ENCODE measurements at regions not wholly inside any gene's neighbourhood (a gene's known extent, or its start where the extent isn't known, plus 50 kb on each side); places are given as distances from the start of the nearest gene placed in this dataset.

DNA sequence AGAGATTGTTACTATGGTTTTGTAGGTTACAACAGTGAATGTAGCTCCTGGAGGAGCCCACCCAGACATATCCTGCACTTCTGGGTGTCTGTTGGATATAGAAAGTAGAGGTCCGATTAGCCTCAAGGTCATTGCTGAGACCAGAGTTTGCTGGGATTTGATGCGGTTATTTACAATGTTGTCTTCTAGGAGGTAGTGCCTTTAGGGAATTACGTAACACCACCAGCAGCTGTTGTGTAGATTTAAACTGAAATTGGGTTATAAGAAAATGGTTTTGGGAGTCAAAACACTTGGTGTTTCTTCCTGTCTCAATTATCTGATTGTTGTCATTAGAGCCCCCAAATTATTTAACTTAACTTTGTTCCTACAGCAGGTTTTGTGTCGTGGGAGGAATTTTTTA lies 225.3 kb upstream of the PELI2 start:
- Mint-ChIP-seq H3K36me3 (ENCODE audit: low read depth, unreplicated experiment) (no peaks in the 10 kb centered on the region), H3K9me3 (ENCODE audit: unreplicated experiment) (no peaks in the 10 kb centered on the region), H3K4me3 (ENCODE audit: unreplicated experiment) (no peak overlapping the region), H3K4me1 (ENCODE audit: unreplicated experiment) (no peaks in the 10 kb centered on the region), H3K27me3 (ENCODE audit: unreplicated experiment) (no peaks in the 10 kb centered on the region), H3K27ac (ENCODE audit: unreplicated experiment) (no peak overlapping the region)
- TF ChIP-seq, protein P1, sequence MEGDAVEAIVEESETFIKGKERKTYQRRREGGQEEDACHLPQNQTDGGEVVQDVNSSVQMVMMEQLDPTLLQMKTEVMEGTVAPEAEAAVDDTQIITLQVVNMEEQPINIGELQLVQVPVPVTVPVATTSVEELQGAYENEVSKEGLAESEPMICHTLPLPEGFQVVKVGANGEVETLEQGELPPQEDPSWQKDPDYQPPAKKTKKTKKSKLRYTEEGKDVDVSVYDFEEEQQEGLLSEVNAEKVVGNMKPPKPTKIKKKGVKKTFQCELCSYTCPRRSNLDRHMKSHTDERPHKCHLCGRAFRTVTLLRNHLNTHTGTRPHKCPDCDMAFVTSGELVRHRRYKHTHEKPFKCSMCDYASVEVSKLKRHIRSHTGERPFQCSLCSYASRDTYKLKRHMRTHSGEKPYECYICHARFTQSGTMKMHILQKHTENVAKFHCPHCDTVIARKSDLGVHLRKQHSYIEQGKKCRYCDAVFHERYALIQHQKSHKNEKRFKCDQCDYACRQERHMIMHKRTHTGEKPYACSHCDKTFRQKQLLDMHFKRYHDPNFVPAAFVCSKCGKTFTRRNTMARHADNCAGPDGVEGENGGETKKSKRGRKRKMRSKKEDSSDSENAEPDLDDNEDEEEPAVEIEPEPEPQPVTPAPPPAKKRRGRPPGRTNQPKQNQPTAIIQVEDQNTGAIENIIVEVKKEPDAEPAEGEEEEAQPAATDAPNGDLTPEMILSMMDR (IDR thresholded peaks at IDR 0.05; ENCODE audit: unreplicated experiment) = no peak
- no peak for DNase-seq (ENCODE audit: low spot score)

DNA sequence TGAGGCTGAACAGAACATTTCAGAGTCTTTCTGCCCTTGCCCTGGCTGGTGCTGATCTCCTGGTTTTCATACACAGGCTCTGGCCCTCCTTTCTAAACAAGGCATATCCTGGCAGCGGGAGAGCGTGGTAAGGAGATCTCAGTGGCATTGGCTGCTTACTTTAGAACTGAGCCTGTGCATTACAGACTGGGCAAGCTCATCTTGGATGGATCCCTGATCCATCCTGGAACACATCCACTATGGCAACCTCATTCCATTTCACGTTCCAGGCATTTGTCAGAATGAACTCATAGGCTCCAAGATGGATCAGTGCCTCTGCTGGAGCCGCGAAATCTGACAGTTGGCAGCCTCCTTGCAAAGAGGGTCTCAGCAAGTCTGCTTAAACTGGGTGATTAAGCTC lies 224.5 kb upstream of the PELI2 start:
- H3K4me1 Mint-ChIP-seq (ENCODE audit: unreplicated experiment) = no peaks in the 10 kb centered on the region
- TF ChIP-seq, protein P1 (IDR thresholded peaks at IDR 0.05; ENCODE audit: unreplicated experiment) = no peak
- no peak overlapping the region for H3K27ac Mint-ChIP-seq (ENCODE audit: unreplicated experiment)
- H3K27me3 Mint-ChIP-seq (ENCODE audit: unreplicated experiment) = no peaks in the 10 kb centered on the region
- no peaks in the 10 kb centered on the region for H3K9me3 Mint-ChIP-seq (ENCODE audit: unreplicated experiment)
- DNase-seq (ENCODE audit: low spot score) = no peak
- no peak overlapping the region for H3K4me3 Mint-ChIP-seq (ENCODE audit: unreplicated experiment)
- no peaks in the 10 kb centered on the region for H3K36me3 Mint-ChIP-seq (ENCODE audit: low read depth, unreplicated experiment)

DNA sequence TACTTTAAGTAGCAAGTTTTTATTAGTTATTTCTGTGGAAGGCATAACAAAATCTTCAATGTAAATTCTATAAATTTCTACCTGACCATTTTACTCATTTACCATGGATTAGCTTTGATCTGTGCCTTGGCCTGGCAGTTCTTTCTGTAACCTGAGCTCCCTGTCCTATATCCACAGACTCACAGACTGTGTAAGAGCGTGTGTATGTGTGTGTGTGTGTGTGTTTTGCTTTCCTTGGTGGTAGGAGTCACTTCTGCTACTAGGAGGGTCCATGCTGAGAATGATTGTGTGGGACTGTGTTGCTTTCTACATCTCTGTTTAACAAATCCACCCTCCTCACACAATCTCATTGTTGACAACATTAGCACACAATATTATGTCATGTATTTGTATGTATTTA lies 221.2 kb upstream of the PELI2 start:
- Mint-ChIP-seq H3K4me1 (ENCODE audit: unreplicated experiment) (peaks cover 5% of the 10 kb centered on the region), H3K36me3 (ENCODE audit: low read depth, unreplicated experiment) (no peaks in the 10 kb centered on the region), H3K4me3 (ENCODE audit: unreplicated experiment) (no peak overlapping the region), H3K9me3 (ENCODE audit: unreplicated experiment) (no peaks in the 10 kb centered on the region), H3K27me3 (ENCODE audit: unreplicated experiment) (no peaks in the 10 kb centered on the region), H3K27ac (ENCODE audit: unreplicated experiment) (no peak overlapping the region)
- TF ChIP-seq, protein P1 (IDR thresholded peaks at IDR 0.05; ENCODE audit: unreplicated experiment) = no peak
- no peak for DNase-seq (ENCODE audit: low spot score)

DNA sequence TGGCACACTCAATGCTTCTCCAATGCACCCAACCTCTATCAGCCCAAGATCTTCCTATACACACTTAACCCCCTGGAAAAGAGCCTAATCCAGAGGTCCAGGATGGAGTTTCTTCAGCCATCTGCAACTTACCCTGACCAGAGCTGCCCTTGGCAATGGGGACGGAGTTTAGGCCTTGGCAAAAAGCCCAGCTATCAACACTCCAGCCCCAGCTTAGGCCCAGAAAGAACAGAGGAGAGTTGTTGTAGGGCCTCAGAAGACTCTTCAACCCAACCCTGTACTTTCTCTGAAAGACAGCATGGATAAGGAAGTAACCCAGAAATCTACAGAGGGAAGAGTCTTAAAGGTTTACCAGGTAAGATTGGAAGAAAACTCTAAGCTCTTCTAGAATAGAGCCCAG lies 219.3 kb upstream of the PELI2 start:
- Mint-ChIP-seq H3K36me3 (ENCODE audit: low read depth, unreplicated experiment) (no peaks in the 10 kb centered on the region), H3K4me1 (ENCODE audit: unreplicated experiment) (peaks cover 5% of the 10 kb centered on the region), H3K9me3 (ENCODE audit: unreplicated experiment) (no peaks in the 10 kb centered on the region), H3K4me3 (ENCODE audit: unreplicated experiment) (no peak overlapping the region), H3K27ac (ENCODE audit: unreplicated experiment) (no peak overlapping the region), H3K27me3 (ENCODE audit: unreplicated experiment) (no peaks in the 10 kb centered on the region)
- TF ChIP-seq, protein P1 (IDR thresholded peaks at IDR 0.05; ENCODE audit: unreplicated experiment) = no peak
- DNase-seq (ENCODE audit: low spot score) = no peak

DNA sequence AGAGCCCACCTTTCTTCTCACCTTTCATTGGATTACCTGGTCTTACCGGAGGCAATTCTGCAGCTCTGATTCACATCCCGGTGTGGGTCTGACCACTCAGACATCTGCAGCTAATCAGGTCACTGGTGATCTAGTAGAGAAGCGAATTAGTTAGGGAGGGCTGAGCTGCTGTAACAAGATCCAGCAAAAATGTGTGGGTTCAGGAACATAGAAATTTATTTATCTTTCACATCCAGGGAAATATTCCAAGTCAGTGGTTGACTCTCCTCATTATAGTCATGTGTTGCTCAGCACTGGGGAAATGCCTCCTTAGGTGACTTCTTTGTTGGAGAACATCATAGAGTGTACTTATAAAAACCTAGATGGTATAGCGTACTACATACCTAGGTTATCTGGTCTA lies 218.7 kb upstream of the PELI2 start:
- Mint-ChIP-seq H3K27me3 (ENCODE audit: unreplicated experiment) (no peaks in the 10 kb centered on the region), H3K4me3 (ENCODE audit: unreplicated experiment) (no peak overlapping the region), H3K27ac (ENCODE audit: unreplicated experiment) (no peak overlapping the region), H3K4me1 (ENCODE audit: unreplicated experiment) (peaks cover 5% of the 10 kb centered on the region), H3K36me3 (ENCODE audit: low read depth, unreplicated experiment) (no peaks in the 10 kb centered on the region), H3K9me3 (ENCODE audit: unreplicated experiment) (no peaks in the 10 kb centered on the region)
- TF ChIP-seq, protein P1 (IDR thresholded peaks at IDR 0.05; ENCODE audit: unreplicated experiment) = no peak
- DNase-seq (ENCODE audit: low spot score) = no peak
